ENCODE measurements at regions not wholly inside any gene's neighbourhood (a gene's known extent, or its start where the extent isn't known, plus 50 kb on each side); places are given as distances from the start of the nearest gene placed in this dataset.

DNA sequence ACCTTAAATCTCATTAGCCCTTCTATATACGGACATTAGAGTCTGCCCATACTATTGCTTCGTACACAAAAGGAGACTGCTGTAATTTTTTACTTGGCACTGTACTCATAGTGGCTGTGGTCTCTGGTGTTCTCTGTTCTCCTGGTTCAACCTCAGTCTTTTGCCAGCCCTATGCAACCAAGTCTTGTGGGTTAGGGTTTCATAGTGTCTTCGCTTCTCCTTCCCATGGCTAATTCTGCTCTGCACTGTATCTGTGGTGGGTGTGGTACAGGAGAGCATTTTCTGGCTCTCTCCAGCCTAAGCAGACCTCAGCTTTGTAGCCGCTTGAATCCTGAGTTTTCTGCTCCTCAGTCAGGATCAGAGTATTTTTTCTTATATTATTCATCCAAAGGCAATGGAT is 981.2 kb downstream of the SQOR start:
- TF ChIP-seq, protein P1, sequence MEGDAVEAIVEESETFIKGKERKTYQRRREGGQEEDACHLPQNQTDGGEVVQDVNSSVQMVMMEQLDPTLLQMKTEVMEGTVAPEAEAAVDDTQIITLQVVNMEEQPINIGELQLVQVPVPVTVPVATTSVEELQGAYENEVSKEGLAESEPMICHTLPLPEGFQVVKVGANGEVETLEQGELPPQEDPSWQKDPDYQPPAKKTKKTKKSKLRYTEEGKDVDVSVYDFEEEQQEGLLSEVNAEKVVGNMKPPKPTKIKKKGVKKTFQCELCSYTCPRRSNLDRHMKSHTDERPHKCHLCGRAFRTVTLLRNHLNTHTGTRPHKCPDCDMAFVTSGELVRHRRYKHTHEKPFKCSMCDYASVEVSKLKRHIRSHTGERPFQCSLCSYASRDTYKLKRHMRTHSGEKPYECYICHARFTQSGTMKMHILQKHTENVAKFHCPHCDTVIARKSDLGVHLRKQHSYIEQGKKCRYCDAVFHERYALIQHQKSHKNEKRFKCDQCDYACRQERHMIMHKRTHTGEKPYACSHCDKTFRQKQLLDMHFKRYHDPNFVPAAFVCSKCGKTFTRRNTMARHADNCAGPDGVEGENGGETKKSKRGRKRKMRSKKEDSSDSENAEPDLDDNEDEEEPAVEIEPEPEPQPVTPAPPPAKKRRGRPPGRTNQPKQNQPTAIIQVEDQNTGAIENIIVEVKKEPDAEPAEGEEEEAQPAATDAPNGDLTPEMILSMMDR (IDR thresholded peaks at IDR 0.05; ENCODE audit: low read depth, low read length, missing input control), result no peak
- TF ChIP-seq SP1 (IDR thresholded peaks at IDR 0.05), result no peak
